ENCODE measurements at regions not wholly inside any gene's neighbourhood (a gene's known extent, or its start where the extent isn't known, plus 50 kb on each side); places are given as distances from the start of the nearest gene placed in this dataset.

DNA sequence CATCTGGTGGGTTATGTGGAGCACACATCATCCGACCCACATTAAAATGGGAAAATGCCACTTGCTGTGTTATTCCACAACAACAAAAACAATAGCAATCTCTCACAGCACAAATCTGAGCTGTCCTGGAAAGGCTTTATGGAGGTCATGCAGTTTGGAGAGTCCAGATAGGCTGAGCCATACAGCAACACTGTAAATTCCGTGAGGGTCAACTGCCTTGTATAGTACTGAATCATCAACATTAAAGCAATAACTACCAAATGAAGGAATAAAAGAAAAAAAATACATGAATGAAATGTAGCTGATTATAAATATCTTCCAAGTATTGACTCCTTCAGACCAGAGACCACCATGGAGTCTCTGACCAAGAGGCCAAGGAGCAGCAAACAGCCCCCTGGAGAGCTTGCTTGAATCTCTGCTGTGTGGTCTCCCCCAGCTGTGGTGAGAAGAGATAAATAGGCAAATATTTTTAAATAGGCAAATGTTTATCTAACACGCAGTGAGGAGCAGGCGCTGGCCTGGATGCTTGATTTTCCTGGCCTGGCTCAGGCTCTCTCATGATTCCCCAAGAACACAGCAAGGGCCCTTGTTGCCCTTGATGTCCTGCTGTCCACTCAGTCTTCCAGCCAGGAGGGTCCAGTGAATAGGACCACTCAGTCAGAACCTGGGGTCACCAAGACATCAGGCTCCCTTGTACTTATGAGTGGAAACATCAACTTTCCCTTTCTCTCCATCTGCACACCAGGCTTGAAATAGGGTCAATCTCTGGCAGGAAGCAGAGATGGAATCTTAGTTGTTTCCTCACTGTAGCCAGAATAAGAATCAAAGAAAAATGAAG, 1021.3 kb downstream of the XPNPEP1 start:
- in situ Hi-C loops (cut with MboI; ENCODE audit: low sequenced_read_pairs) = no loop called here

- in situ Hi-C loops (cut with MboI; ENCODE audit: low sequenced_read_pairs) = no loop called here
These were observed 1023.6 kb downstream of the XPNPEP1 start for GRCh38 chr10:108899670-108900069.

- in situ Hi-C loops (cut with MboI; ENCODE audit: low sequenced_read_pairs) = no loop called here
These were observed 1028.7 kb downstream of the XPNPEP1 start for GRCh38 chr10:108894402-108895301.

GRCh38 chr10:108877095-108877561, 1046.2 kb downstream of the XPNPEP1 start:
- in situ Hi-C loops (cut with MboI; ENCODE audit: low sequenced_read_pairs) = no loop called here

DNA sequence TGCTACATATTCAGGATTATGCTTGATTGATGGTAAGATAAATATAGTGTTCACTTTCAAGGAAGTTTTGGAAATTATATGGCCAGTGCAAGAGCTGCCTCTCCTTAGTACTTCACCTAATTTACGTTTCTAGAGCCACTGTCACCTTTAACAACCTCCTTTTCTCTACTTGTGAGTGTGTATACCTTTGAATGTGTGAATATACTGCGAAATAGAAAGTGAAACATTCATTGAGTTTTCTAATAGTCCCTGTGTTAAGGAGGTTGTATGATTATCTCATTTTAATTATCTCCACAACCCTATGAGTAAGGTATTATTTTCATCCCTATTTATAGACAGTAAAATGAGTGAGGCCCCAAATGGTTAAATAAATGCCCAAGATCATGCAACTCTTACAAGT, 1050.5 kb downstream of the XPNPEP1 start:
- in situ Hi-C loops (cut with MboI; ENCODE audit: low sequenced_read_pairs) = no loop called here

DNA sequence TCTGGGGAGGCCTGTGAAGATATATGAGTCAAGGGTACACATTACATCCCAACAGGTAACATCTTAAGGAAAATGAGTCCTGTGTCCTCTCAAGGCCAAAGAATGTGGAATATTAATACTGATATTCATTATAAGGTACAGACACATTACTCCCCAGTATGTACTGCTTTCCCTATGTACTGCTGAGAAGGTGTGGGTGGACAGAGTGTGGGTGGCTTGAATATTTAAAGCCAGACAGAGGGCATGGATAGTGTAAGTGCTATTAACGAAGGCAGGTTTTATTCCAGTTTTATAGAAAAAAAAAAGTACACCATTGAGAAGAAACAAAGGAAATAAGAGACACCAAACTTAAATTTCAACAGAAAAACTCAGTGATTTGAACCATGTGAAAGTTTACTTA, 1054.4 kb downstream of the XPNPEP1 start:
- in situ Hi-C loops (cut with MboI; ENCODE audit: low sequenced_read_pairs) = no loop called here

GRCh38 chr10:108862676-108863350, 1060.5 kb downstream of the XPNPEP1 start:
- in situ Hi-C loops (cut with MboI; ENCODE audit: low sequenced_read_pairs) = no loop called here

DNA sequence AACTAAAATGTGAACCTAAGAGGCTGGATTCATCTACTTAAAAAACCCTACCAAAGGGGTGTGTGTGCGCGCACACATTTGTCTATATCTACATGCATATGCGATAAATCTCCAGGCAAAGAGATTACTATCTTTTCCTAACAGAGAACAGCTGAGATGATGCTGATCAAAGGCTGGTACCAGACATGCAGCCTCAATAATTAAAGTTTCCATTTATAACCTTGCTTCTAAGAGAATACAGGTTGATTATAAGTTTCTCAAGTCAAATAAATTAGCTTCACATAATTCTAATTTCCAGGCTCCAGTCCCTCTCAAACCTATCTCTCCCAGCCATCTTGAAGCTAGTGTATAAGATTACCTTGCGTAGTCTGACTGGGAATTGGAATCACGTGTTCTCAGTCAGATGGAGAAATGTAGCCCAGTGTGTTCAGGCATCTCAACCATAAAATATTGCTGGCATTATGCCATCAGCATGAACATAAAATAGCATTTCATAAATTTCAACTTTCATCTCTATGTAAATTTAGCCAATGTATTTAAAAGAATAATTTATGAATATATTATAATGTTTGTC, 1062.0 kb downstream of the XPNPEP1 start:
- in situ Hi-C loops (cut with MboI; ENCODE audit: low sequenced_read_pairs) = no loop called here

DNA sequence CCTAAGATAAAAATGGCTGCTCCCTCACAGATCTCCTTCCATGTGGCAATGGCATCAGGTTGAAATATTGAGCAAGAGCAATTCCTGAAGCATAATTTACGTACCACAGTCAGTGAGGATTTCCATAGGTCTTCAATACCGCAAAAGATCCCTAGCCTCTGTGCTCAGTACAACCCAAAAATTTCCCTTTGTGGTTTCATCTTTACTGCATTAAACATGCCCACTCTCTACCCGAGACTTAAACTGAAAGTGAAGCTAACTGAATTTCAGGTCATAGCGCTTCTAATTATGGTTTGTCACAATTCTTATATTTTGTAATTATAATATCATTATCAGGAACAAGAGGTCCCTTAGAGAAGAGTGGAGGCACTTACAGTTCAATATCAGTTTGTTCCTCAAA, 1071.1 kb downstream of the XPNPEP1 start:
- in situ Hi-C loops (cut with MboI; ENCODE audit: low sequenced_read_pairs) = no loop called here

GRCh38 chr10:108850138-108850854, 1073.0 kb downstream of the XPNPEP1 start:
- in situ Hi-C loops (cut with MboI; ENCODE audit: low sequenced_read_pairs) = no loop called here

- in situ Hi-C loops (cut with MboI; ENCODE audit: low sequenced_read_pairs) = no loop called here
These were observed 1073.6 kb downstream of the XPNPEP1 start for GRCh38 chr10:108849688-108850087.

- in situ Hi-C loops (cut with MboI; ENCODE audit: low sequenced_read_pairs) = no loop called here
These were observed 1074.1 kb downstream of the XPNPEP1 start for GRCh38 chr10:108849186-108849585.

GRCh38 chr10:108848046-108848445, 1075.3 kb downstream of the XPNPEP1 start:
- in situ Hi-C loops (cut with MboI; ENCODE audit: low sequenced_read_pairs) = no loop called here

DNA sequence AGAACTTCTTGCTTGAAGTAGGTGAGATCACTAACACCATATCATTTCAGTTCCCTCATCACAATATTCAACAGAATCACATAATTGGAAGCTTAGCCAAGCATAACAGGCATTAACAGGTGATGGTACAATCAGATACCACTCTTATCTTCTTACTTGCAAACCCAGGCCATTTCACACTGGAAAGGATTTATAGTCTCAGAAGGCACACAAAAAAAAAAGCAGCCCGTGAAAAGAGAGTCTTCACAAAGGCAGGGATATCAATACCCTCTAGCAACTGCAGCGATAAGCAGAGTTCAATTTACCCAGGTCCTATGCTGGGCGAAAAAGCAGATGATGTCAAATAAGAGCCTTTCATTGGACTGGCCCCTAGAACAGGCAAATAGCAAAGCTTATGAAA, 1082.4 kb downstream of the XPNPEP1 start:
- in situ Hi-C loops (cut with MboI; ENCODE audit: low sequenced_read_pairs) = no loop called here

DNA sequence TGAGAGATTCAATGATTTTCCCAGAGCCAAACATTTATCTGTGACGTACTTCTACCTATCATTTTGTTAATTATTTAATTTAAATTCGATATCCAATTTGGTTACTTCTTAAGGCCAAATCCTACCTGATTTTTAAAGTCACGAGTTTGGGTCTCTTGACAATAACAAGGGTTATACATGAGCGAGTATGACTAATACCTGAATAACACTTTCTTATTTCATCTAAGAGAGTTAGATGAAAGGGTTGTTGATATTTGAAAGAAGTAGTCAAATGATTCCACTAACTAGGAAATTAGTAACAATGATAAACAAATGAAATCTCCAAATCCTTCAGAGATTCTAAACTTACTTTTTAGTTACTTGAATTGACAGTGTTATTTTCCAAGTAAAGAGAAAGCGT, 1086.9 kb downstream of the XPNPEP1 start:
- in situ Hi-C loops (cut with MboI; ENCODE audit: low sequenced_read_pairs) = no loop called here

GRCh38 chr10:108822026-108822425, 1101.3 kb downstream of the XPNPEP1 start:
- in situ Hi-C loops (cut with MboI; ENCODE audit: low sequenced_read_pairs) = no loop called here

DNA sequence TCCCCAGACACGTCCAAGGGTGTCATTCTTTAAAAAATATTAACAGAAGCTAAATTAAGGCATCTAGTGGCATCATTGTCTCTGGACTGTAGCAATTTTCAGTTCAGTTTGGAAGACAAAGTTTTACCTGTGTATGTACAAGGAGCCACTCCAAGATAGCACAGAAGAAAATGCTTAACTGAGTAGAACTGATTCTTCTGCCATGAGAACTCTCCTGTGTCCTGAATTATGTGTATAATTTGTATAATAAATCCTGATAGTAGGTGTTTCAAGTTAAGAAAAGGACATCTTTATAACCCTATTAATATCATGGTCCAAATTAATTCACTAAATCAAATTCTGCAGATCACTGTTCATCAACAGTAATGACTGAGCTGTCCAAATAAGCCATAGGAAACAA, 1104.0 kb downstream of the XPNPEP1 start:
- in situ Hi-C loops (cut with MboI; ENCODE audit: low sequenced_read_pairs) = no loop called here

- in situ Hi-C loops (cut with MboI; ENCODE audit: low sequenced_read_pairs) = no loop called here
These were observed 1105.7 kb downstream of the XPNPEP1 start for GRCh38 chr10:108817584-108817983.

DNA sequence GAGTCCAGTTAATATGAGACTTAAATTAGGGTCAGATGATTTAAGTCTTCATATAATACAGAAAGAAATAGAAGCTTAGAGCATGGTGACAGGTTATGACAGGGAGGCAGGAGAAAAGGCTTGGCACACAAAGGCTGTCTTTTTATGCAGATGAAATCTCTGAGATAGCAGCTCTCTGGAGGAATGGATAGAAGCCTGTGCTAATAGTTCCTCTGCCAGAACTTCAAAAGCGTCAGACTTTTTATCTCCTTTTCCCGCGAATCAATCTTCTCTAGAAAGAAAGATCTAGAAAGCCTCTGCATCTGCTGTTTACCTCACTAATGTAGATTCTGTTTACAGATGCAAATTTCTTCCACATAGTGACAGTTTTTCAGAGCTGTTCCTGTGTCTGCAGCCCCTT, 1106.2 kb downstream of the XPNPEP1 start:
- in situ Hi-C loops (cut with MboI; ENCODE audit: low sequenced_read_pairs) = no loop called here

GRCh38 chr10:108812906-108813305, 1110.4 kb downstream of the XPNPEP1 start:
- in situ Hi-C loops (cut with MboI; ENCODE audit: low sequenced_read_pairs) = no loop called here

All from HL-60/S4 treated with phorbol 12-myristate 13-acetate at 8.2 ng/mL for 4 days and 3 days (cell line).